DND-41 (cell line): ENCODE measurements at regions not wholly inside any gene's neighbourhood (a gene's known extent, or its start where the extent isn't known, plus 50 kb on each side); places are given as distances from the start of the nearest gene placed in this dataset.

ENCODE experiments used
- ATAC-seq: fragments of 200-7000 bp; cut with Tn5 transposase; 3 replicates; pipeline ENCODE4 v1.9.1; 2021; ENCODE audit warnings: low read depth; ENCODE audit not compliant: insufficient read depth
- DNase-seq: peaks from one replicate; pipeline ENCODE4 v3.0.0-alpha.2; 2020
- H2AFZ ChIP-seq: 2 replicates; pipeline ENCODE4 v1.6.0; 2012; ENCODE audit warnings: low read depth, low read length
- H3K27ac ChIP-seq: 2 replicates; pipeline ENCODE4 v1.5.1; 2012; ENCODE audit warnings: low read length, inconsistent platforms
- H3K27me3 ChIP-seq: fragments of 200-600 bp; sonication (generic); 2 replicates; pipeline ENCODE4 v1.6.0; 2012; ENCODE audit warnings: low read length, mild to moderate bottlenecking, inconsistent platforms; ENCODE audit not compliant: insufficient read depth, poor library complexity
- H3K36me3 ChIP-seq: 2 replicates; pipeline ENCODE4 v1.5.1; 2012; ENCODE audit warnings: low read length, inconsistent platforms; ENCODE audit not compliant: insufficient read depth
- H3K4me1 ChIP-seq: 2 replicates; pipeline ENCODE4 v1.5.1; 2012; ENCODE audit warnings: mild to moderate bottlenecking, low read length; ENCODE audit not compliant: insufficient read depth
- H3K4me2 ChIP-seq: 2 replicates; pipeline ENCODE4 v1.6.0; 2012; ENCODE audit warnings: mild to moderate bottlenecking, moderate library complexity, low read length, inconsistent platforms; ENCODE audit not compliant: insufficient read depth
- H3K4me3 ChIP-seq, 2 experiments: fragments of 200-600 bp in 1 of 2; shearing (Covaris generic) in 1 of 2; 2 replicates each; pipeline ENCODE4 v1.5.1; 2012 to 2016; ENCODE audit warnings: inconsistent platforms in 2 of 2, low read length in 2 of 2, mild to moderate bottlenecking in 2 of 2, low read depth in 1 of 2, moderate library complexity in 1 of 2
- H3K79me2 ChIP-seq: 2 replicates; pipeline ENCODE4 v1.6.0; 2012; ENCODE audit warnings: low read length, inconsistent platforms; ENCODE audit not compliant: insufficient read depth
- H3K9ac ChIP-seq: 2 replicates; pipeline ENCODE4 v1.6.0; 2012; ENCODE audit warnings: low read depth, mild to moderate bottlenecking, inconsistent platforms, low read length, moderate library complexity
- H3K9me3 ChIP-seq: 2 replicates; pipeline ENCODE4 v1.5.1; 2012; ENCODE audit warnings: low read length, moderate library complexity, mild to moderate bottlenecking, inconsistent platforms; ENCODE audit not compliant: insufficient read depth, severe bottlenecking
- H4K20me1 ChIP-seq: 2 replicates; pipeline ENCODE4 v1.6.0; 2012; ENCODE audit warnings: low read length; ENCODE audit not compliant: insufficient read depth
- EZH2 ChIP-seq: IDR thresholded peaks from 3 replicates; pipeline ENCODE4 v1.6.1; 2012; ENCODE audit warnings: borderline replicate concordance, low read depth, mild to moderate bottlenecking, moderate library complexity, low read length, inconsistent platforms; ENCODE audit not compliant: severe bottlenecking
- TF ChIP-seq, protein P1 (sequence below): IDR thresholded peaks from 2 replicates; pipeline ENCODE4 v1.5.1; 2012; ENCODE audit warnings: borderline replicate concordance, low read length, moderate library complexity, mild to moderate bottlenecking; ENCODE audit not compliant: poor library complexity, severe bottlenecking; ENCODE audit errors: extremely low read depth

GRCh38 chr13:81318231-81319019, 977.5 kb upstream of the SPRY2 start:
- Histone ChIP-seq H3K4me2 (no peak overlapping the region), H3K4me3 (no peak overlapping the region), H3K36me3 (no peaks in the 10 kb centered on the region), H3K27me3 (no peaks in the 10 kb centered on the region), H4K20me1 (no peaks in the 10 kb centered on the region), H3K9ac (no peak overlapping the region), H3K9me3 (no peaks in the 10 kb centered on the region), H3K4me1 (no peaks in the 10 kb centered on the region), H2AFZ (no peak overlapping the region), H3K79me2 (no peaks in the 10 kb centered on the region), H3K27ac (no peak overlapping the region)
- ATAC-seq (no peak), DNase-seq (no peak)
- TF ChIP-seq, protein P1, sequence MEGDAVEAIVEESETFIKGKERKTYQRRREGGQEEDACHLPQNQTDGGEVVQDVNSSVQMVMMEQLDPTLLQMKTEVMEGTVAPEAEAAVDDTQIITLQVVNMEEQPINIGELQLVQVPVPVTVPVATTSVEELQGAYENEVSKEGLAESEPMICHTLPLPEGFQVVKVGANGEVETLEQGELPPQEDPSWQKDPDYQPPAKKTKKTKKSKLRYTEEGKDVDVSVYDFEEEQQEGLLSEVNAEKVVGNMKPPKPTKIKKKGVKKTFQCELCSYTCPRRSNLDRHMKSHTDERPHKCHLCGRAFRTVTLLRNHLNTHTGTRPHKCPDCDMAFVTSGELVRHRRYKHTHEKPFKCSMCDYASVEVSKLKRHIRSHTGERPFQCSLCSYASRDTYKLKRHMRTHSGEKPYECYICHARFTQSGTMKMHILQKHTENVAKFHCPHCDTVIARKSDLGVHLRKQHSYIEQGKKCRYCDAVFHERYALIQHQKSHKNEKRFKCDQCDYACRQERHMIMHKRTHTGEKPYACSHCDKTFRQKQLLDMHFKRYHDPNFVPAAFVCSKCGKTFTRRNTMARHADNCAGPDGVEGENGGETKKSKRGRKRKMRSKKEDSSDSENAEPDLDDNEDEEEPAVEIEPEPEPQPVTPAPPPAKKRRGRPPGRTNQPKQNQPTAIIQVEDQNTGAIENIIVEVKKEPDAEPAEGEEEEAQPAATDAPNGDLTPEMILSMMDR = no peak
- no peak for TF ChIP-seq EZH2

DNA sequence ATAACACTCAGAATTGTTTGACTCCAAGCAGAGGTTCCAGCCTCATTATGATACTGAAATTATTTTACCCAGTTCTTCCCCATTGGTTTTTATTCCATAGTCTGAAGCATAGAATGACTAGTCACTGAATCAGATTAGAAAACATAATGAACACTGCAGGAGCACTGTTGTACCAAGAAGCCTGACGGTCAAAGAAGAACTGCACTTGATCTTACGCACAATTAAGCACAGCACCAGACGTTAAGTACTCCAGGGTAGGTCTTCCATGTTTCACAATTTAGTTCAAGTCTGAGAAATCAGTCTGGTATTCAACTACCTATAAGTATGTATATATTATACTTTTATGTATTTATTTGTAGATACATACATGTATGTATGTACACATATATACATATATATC, 973.5 kb upstream of the SPRY2 start:
- Histone ChIP-seq H3K4me2 (no peak overlapping the region), H3K79me2 (no peaks in the 10 kb centered on the region), H2AFZ (no peak overlapping the region), H3K27me3 (no peaks in the 10 kb centered on the region), H3K9ac (no peak overlapping the region), H3K27ac (no peak overlapping the region), H3K9me3 (no peaks in the 10 kb centered on the region), H3K4me3 (no peak overlapping the region), H4K20me1 (no peaks in the 10 kb centered on the region), H3K4me1 (no peaks in the 10 kb centered on the region), H3K36me3 (no peaks in the 10 kb centered on the region)
- DNase-seq = no peak
- TF ChIP-seq EZH2 = no peak
- TF ChIP-seq, protein P1 = no peak
- no peak for ATAC-seq

DNA sequence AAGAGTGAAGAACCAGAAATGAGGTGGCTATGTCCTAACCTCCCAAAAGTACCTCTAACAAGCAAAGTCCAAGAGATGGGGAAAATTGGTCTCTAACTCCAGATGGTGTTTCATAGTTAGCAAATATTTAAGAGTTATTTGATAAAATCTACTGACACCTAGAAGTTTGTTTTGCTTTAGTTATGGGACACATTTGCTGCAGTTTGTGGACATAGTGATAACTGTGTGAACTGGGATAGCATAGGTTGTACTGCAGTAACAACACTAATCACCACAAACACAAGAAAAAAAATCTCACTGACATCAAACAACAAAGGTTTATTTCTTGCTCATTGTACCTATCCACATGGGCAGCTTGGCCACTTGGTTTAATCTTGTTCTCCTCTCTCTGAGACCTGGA, 965.0 kb upstream of the SPRY2 start:
- no peak overlapping the region for H2AFZ ChIP-seq
- no peak for ATAC-seq
- no peaks in the 10 kb centered on the region for H4K20me1 ChIP-seq
- no peak for TF ChIP-seq EZH2
- TF ChIP-seq, protein P1 = no peak
- no peak for DNase-seq
- no peak overlapping the region for H3K4me2 ChIP-seq
- no peak overlapping the region for H3K9ac ChIP-seq
- no peaks in the 10 kb centered on the region for H3K27me3 ChIP-seq
- no peak overlapping the region for H3K27ac ChIP-seq
- no peaks in the 10 kb centered on the region for H3K36me3 ChIP-seq
- no peaks in the 10 kb centered on the region for H3K79me2 ChIP-seq
- no peaks in the 10 kb centered on the region for H3K9me3 ChIP-seq
- no peak overlapping the region for H3K4me3 ChIP-seq
- no peaks in the 10 kb centered on the region for H3K4me1 ChIP-seq
